GM21390 (cell line): ENCODE measurements at regions not wholly inside any gene's neighbourhood (a gene's known extent, or its start where the extent isn't known, plus 50 kb on each side); places are given as distances from the start of the nearest gene placed in this dataset.

ENCODE experiments used
- ATAC-seq: cut with Tn5 transposase; IDR thresholded peaks from one replicate; pipeline ENCODE4 v1.9.1; 2021; ENCODE audit not compliant: unreplicated experiment

DNA sequence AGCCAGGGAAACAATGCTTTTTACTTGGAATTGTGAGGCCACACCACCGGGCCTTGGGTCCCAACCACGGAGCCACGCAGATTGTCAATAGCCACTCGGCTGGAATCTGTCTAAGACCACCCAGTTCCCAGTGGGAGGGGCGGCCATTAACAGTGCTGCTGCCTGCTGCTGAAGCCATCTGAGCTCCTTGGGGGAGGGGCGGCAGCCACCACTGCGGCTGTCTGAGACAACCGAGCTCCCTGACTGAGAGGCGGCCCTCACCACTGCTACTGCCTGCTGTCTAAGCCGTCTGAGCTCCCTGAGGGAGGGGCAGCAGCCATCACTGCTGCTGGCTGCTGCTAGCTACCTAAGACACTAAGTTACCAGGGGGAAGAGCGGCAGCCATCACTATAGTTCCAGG lies 64.3 kb downstream of the DMRTA2 start:
- no peak for ATAC-seq

DNA sequence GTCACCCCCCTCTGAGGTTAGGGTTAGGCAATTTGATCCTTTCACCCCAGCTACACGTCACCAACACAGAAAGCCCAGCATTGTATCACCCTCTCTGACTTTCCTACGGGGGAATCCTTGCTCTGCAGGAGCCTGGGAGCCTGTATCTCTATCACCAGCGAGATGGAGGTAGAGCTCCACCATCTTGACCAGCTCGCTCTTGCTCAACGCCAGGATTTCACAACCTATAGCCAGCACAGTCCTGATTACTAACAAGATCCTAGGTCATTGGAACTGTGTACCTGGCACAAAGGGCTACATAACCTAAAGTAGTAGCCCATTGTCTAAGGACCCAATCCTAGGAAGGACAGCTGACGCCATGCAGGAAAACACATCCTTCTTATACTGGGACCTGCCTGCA lies 66.1 kb downstream of the DMRTA2 start:
- no peak for ATAC-seq

DNA sequence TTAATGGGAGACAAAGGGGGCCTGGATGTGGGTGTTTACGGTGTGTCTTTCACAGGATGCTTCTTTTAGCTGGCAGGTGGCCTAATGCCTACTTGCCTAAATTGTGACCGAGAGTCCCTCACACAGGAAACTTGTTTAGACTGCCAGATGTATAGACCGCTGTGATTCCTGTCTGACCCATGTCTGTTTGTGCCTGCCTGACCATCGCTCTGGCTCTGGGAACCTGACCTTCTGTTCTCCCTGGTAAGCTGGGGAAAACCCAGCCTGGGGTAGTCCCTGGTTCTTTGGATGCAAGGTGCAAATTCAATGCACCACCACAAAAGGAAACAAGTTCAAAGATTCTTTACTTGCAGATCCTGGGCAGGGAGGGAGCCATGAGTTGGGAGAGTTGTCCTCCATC lies 68.4 kb downstream of the DMRTA2 start:
- no peak for ATAC-seq

DNA sequence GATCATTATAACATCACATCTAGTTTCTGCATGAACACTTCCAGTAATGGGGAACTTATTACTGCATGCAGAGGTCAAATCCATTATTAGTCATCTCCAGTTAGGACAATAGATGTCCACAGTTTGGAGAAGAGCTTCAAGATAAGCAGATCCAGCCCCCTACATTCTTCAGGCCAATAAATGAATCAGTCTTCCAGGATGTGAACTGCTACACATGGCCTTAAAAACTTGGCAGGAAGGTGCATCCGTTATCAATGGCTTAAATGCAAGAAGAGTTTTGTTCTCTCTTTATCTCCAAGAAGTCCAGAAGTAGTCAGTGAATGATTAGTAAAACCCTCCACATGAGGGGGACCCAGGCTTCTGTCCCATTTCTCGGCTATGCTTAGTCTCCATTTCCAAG lies 70.8 kb downstream of the DMRTA2 start:
- no peak for ATAC-seq

- ATAC-seq = no peak
Observed at GRCh38 chr1:50350868-50351267, 72.4 kb downstream of the DMRTA2 start.

DNA sequence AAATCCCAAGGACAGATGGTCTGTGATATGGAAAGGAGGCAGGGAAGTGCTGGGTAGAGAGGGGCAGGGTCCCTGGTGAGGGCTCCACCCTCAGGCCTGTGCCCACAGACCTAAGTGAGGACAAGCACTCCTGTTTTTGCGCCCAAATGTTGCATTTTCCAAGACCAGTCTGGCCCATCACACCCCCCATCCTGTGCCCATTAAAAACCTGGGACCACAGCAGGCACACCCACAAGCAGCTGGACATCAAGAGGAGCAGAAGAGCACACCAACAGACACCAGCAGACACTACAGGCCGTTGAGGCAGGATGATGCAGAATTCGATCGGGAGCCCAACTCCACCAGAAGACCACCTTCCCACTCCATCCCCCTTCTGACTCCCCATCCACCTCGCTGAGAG lies 72.8 kb downstream of the DMRTA2 start:
- ATAC-seq = no peak

DNA sequence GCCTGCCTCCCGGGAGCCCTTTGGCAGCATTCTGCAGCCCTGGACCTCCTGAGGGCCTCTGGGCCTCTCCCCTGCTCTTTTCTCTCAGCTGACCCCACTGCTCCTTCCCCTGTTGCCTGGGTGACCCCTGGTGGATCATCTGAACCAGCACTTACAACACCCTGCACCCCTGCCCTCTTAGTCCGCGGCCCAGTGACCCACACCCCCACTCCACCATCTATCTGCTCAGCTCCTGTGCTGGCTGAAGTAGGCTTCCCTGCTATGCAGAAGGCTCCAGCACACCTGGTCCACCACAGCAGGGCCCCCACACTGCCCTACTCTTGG lies 74.0 kb downstream of the DMRTA2 start:
- no peak for ATAC-seq

DNA sequence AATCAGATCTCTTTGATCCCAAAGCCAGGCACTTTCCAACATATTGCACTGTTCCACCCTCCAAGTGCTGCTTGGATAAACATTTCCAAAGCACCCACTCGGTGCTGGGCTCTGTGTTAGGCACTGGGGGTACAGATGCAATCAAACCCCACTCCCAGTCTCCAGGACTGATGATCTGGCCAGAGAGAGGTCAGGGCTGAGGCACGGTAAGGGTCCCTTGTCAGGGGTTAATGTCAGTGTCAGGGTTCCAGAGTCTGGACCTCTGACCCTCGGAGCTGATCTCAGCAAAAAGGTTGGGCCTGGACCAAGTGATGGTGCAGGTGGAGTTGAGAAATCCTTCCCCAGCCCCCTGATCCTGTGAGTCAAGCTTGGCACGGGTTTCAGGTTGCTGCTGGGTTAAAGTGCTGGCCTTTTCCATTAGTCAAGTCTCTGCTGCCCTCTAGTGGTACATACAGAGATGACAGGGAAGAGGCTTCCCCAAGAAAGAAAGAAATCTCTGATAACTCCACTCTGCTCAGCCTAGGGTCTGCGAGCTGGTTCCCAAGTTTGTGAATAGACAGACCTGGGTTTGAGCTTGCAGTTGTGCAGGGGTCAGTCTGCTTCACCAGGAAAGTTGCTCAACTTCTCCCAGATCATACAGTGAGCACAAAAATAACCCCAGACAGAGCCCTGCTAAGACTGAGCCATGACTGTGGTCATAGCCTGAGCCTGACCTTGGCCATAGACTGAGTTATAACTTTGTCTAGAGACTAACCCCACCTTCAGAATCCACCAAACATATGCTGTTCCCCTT lies 74.6 kb downstream of the DMRTA2 start:
- ATAC-seq = peak; percentile 80

GRCh38 chr1:50347933-50348332 lies 75.3 kb downstream of the DMRTA2 start:
- no peak for ATAC-seq

- no peak for ATAC-seq
Observed at GRCh38 chr1:50346621-50347020, 76.6 kb downstream of the DMRTA2 start.

GRCh38 chr1:50343323-50343722 lies 79.9 kb downstream of the DMRTA2 start:
- no peak for ATAC-seq

DNA sequence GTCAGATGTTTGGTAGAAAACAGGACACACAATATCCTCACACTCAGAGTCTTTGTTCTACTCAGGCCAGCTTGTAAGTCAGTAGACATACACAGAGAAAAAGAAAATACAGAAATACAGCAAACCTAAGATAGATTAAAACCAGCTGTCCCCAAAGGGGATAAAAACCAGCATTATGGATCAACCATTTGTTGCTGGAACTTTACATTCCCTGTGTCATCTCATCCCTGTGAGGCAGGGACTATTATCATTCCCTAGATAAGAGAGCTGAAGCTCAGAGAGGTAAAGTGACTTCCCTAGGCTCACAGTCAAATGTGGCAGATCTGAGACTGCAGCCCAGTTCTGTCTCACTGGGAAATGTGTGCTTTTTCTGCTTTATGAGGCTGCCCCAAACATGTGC lies 80.7 kb downstream of the DMRTA2 start:
- no peak for ATAC-seq

DNA sequence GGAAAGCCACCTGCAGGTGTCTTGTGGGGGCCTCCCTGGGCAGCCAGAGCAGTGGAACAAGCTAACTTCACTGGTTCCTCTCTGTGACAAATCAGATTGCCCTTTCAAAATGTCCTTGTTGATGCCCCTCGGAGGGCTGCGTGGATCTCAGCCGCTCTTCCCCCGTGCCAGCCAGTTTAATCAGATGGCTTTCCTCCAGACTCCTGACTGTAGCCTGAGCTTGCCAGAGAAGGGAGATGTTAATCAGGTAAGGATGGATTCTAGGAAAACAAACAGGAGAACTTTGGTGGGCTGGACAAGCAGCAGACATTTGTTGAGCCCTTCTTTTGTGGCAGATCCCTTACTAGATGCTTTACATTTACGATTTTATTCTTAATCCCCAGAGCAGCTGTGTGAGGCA lies 88.2 kb downstream of the DMRTA2 start:
- ATAC-seq = no peak

DNA sequence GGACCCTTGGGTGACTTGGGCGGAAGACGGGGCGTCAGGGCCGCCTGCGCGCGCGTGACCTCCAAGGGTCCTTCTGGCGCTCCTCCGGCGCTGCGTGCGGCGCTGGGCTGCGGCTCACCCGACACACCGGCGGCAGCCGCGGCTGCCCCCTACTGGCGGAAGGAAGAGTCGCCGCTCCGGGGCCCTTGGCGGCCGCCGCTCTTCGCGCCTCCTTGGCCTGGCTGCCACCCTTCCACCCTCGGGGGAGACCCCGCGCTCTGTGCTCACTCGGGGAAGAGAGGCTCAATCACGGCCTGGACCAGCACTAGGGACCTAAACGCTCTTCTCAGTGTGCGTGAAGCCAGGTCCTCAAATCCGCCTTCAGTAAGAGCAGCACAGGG lies 89.7 kb downstream of the DMRTA2 start:
- peak; percentile 95 for ATAC-seq

- peak; percentile 71 for ATAC-seq
Observed at GRCh38 chr1:50332941-50333594, 90.2 kb downstream of the DMRTA2 start.

DNA sequence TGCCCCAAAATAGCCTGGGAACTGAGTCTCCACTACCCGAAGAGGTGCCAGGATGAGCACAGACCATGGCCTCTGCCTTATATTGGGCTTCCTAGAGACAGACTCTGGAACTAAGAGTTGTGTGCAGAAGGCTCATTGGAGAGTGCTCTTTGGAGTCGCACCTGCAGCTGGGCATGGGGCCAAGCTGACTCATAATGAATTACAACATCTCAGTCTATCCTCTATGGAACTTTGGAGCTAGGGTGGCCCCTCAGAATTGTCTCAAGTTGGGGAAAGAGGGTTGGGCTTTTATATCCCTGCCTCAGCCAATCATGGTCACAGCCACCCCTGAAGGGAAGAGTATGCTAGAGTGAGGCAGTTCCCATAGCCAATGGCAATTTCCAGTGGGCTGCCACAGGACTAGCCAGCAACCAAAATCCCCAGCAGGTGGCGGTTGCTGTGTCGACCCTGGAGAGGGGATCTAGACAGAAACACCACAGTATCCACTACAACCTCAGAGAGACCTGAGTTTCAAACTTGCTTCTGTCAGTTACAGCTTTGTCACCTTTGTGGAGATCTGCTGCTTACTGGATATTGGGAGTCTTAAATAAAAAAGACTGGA lies 93.8 kb downstream of the DMRTA2 start:
- ATAC-seq = no peak

DNA sequence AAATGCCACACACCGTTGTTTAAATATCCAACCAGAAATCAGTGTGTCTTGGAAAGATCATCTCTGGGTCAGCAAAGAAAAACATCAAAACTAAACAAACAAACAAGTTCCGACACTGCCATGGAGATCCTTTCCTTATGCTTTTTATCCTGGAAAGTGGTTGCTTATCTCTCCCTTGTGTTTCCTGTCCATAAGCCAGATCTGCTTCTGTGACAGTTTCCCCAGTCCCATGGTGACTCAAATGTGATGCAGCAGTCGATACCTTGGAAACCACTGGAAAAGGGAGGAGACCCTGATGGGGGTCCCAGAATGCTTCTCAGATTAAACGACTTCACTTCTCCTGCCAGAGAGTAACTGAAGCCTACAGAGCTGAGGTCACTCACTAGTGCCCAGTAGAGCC lies 94.7 kb downstream of the DMRTA2 start:
- no peak for ATAC-seq

DNA sequence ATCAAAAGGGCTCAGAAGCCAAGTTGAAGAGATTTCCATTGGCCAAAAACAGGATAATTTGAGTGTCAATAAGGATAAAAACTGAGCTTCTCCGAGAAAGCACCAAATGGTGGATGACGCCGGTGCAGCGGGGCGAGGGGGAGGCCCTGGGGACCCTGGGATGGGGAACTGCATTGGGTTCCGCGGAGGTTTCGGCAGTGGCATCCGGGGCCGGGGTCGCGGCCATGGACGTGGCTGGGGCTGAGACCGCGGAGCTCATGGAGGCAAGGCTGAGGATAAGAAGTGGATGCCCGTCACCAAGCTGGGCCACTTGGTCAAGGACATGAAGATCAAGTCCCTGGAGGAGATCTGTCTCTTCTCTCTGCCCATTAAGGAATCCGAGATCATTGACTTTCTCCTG lies 97.2 kb downstream of the DMRTA2 start:
- ATAC-seq = no peak

- ATAC-seq = no peak
Observed at GRCh38 chr1:50322579-50322978, 100.7 kb downstream of the DMRTA2 start.

DNA sequence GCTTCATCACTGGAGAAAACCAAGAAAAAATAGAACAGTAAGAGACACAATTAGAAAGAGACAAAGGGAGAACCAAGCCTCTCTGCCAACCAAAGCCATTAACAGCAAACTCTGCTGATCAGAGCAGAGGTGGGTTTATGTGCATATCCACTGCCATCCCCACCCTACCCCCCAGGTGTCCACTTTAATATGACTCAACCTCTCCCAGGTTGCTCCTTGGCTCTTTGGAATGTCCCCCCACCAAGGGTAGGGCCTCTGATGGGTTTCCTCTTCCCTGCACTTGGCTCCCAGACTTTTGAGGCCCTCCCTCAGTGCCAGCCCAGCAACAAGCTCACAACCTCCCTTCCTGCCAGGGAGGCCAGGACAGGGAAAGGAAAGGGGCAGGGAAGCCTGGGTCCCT lies 104.8 kb downstream of the DMRTA2 start:
- ATAC-seq = no peak

DNA sequence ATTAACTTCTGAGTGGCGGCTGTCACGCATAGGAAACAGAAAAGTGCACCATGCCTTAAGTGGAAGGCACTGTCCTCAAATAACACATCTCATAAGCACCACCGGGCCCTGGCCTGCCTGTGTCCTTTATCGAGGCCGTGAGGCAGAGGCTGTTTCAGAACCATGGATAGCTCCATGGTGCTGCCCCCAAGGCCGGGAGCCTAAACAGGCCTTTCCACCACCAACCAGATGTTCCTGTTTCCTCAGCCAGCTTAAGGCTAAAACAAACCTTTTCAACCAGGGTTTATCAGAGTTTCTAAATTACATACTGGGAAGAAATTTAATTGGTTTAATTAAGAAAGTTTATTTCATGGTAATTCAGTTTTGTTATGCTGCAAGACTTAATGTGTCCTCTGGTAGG lies 114.4 kb downstream of the DMRTA2 start:
- no peak for ATAC-seq

GRCh38 chr1:50305808-50306207 lies 117.4 kb downstream of the DMRTA2 start:
- no peak for ATAC-seq

DNA sequence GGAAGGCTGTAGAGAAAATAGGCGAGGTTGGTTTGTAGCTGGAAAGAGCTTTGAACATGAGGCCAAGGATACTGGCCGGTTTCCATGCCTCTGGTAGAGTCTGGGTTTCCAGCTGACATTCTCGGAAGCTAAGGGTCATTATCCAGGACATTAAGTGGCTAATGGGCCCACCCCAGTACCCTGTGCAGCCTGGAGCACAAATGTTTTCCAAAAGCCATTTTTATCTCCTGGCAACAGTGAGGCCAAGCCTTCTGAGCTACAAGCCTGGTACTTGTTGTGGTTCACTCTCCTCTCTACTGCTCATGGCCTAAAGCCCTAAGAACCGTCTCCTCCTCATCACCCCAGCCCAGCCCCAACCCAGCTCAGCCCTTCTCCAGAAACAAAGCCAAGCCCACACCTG lies 122.9 kb downstream of the DMRTA2 start:
- ATAC-seq = no peak
